ENCODE measurements at regions not wholly inside any gene's neighbourhood (a gene's known extent, or its start where the extent isn't known, plus 50 kb on each side); places are given as distances from the start of the nearest gene placed in this dataset.

DNA sequence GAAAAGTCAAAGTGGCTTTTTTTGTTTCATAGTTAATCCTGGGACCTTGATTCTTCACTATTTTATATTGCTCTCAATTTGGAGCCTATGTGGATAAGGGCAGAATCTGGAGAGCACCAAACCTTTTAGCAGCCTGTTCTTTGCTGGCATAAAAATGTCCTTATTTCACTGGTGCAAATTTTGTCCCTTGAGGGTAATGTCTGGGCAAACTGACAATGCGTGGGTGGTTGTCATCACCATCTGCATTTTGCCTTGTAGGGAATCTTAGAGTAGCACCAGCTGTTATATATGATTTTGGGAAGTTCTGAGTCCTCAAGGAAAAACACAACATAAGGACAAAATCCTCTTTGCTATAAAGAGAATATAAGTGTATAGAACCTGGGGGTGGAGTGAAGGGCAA, 336.9 kb upstream of the HTR2A start:
- DNase-seq, result no peak

DNA sequence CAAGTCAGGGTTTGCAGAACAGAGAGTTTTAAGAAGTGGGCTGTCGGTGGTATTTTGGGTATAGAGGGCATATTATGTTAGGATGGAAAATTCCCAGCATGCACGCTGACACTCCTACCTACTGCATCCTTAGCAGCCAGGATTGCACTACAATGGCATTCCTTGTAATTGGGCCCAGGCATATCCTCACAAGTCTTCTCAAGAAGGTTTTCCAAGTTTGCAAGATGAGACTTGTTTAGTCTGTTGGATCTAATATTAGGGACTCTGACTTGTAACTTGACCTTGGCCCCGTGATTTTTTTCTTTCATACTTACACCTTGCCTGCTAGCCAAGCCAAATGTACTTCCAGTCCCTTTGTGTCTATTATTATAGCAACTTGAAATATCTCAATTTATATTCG, 335.7 kb upstream of the HTR2A start:
- no peak for DNase-seq

- DNase-seq, result no peak
Observed at GRCh38 chr13:47230155-47230554, 333.3 kb upstream of the HTR2A start.

DNA sequence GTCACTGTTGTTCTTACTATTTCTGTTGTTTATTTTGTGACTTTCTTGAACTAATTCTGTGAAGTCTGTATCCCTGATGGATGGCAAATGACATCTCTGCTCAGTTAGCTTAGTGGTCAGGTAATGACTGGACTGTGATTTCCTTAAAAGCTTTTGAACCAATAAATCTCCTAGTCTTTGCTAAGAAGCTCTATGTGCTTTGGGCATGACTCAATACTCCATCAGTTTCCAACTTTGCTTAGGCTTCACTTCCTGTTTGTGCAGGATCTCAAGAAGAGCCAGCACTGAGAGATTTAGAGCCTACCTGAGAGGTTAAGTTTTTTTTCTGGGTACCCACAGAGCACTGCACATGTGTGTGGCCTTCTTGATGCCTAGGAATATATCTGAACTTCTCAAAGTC, 329.7 kb upstream of the HTR2A start:
- DNase-seq, result no peak

GRCh38 chr13:47220453-47221140, 323.7 kb upstream of the HTR2A start:
- DNase-seq, result no peak

GRCh38 chr13:47218611-47219010, 321.8 kb upstream of the HTR2A start:
- DNase-seq, result no peak

GRCh38 chr13:47216176-47216822, 319.4 kb upstream of the HTR2A start:
- no peak for DNase-seq

GRCh38 chr13:47215736-47216135, 318.9 kb upstream of the HTR2A start:
- DNase-seq, result no peak

DNA sequence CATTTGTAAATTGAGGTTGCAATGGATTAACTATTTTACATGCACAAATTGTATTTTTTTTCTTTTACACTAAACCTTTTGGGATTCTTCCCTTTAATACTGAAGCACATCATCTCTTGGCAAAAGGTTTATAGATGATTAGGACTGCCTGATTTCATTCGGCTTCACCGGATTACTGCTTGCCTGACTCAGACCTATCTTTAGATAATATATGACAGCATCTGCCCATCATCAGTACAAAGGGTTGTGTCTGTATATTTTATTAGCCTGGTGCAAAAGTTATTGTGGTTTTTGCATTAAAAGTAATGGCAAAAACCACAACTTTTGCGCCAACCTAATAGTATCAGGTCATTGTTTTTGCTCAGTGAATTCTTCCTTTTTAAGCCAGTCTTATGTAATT, 316.2 kb upstream of the HTR2A start:
- DNase-seq, result no peak

DNA sequence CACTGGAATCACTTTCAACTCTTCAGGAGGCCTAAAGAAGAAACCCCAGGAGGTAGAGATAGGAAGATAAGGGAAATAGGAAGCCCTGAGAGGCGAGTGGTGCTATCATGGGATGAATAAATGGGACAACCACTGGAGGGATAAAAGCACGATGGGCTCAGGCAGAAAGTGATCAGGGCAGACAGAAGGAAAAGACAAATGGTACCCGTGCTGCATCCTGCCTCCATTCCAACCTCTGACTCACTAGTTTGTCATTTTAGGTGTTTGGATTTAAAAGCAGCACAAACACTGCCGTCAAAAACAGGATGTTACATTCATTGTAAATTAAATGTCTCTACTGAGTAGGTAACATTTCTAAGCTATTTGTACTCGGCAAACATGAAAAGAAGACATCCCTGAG, 314.3 kb upstream of the HTR2A start:
- no peak for DNase-seq

- DNase-seq, result no peak
Observed at GRCh38 chr13:47206111-47206510, 309.3 kb upstream of the HTR2A start.

GRCh38 chr13:47190696-47191305, 293.9 kb upstream of the HTR2A start:
- DNase-seq, result no peak

- no peak for DNase-seq
Observed at GRCh38 chr13:47188802-47189201, 291.9 kb upstream of the HTR2A start.

- no peak for DNase-seq
Observed at GRCh38 chr13:47186471-47186870, 289.6 kb upstream of the HTR2A start.

DNA sequence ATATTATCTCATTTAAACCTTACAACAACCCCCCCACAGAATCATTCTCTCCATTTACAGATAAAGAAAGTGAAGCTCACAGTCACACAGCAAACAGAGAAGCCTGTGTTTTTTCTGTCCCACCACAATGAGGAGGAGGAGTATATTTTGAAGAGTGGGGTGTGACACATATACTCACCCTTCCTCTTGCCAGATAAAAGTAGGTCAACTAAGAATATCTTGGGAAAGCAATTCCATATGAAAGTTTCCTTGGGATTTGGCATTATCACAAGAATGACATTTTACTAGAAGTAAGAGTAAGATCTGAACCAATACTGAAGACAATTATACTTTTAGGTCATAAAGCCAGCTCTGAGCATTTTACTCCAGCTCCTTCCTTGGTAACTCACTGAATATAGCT, 287.5 kb upstream of the HTR2A start:
- no peak for DNase-seq

DNA sequence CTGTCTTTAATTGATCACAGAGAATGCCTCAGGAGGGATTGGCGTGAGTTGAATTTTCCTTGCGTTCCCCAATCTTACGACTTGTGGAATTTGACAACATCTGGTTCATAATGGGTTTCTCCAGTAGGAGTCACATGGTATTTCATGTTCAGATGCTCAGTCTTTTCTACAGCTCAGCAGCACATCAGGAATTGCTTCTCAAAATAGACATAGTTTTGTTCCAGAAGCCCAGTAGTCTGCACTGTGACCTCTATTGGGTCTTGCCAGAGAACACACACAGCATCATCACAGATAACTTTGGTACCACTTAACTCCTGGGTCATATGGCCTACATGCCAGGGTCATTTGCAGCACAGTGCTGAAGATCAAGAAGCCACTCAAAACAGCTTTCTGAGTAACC, 282.5 kb upstream of the HTR2A start:
- no peak for DNase-seq

GRCh38 chr13:47178090-47178950, 281.5 kb upstream of the HTR2A start:
- no peak for DNase-seq

DNA sequence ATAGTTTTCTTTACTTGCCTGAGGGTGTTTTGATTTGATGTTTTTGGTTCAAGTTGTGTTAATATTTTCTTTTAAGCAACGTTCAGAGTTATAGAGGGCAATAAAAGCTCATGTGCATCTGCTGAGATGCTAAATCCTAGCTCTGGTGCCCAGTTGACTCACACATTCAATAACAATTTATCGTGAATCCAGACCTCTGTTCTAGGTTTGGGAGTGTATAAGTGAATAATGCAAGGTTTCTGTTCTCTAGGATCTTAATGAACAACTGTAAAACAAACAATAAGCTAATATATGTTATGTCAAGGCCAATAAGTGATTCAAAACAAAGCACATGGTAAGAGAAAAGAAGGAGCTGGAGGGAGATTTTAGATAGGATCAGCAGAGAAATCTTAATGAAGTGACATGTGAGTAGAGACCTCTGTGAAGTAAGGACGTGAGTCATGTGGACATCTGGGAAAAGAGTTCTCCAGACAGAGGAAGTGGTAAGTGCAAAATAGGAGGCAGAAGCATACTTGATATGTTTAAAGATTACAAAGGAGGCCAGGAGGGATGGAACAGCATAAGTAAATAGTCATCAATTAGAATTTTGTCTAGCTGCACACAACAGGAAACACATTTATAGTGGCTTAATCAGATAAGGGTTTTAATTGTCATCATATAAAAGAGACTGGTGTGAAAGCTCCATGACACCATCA, 278.5 kb upstream of the HTR2A start:
- DNase-seq, result peak; percentile 47

- no peak for DNase-seq
Observed at GRCh38 chr13:47170971-47171370, 274.1 kb upstream of the HTR2A start.

- no peak for DNase-seq
Observed at GRCh38 chr13:47168618-47169017, 271.8 kb upstream of the HTR2A start.

GRCh38 chr13:47168066-47168465, 271.2 kb upstream of the HTR2A start:
- no peak for DNase-seq

DNA sequence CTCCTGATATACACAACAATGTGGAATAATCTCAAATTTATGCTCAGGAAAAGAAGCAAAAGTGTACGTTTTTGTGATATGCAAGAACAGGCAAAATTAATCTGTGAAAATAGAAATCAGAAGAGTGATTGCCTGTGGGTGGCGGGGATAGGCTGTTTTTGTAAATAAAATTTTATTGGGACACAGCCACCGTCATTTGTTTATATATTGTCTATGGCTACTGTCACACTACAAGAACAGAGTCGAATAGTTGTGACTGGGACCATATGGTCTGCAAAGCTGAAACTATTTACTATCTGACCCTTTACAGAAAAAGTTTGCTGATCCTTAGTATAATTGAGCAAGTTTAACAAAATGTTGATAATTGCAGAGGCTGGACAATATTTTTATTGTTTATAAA, 269.5 kb upstream of the HTR2A start:
- no peak for DNase-seq

Data from GDM1 (cell line).